ENCODE measurements at regions not wholly inside any gene's neighbourhood (a gene's known extent, or its start where the extent isn't known, plus 50 kb on each side); places are given as distances from the start of the nearest gene placed in this dataset.
"Not testable (repeated sequence)": the region's sequence is repeated elsewhere in the genome, so short reads cannot be mapped to it uniquely, and the experiment has no call there.

GRCh38 chrX:3788494-3789233, 75.2 kb upstream of the PRKX start:
- WGBS, 2 experiments (ENCODE audit: insufficient coverage in 1 of 2, insufficient read length in 1 of 2), result 12 to 48% methylated on average over 2 to 9 of the region's 10 CpGs
- no peaks in the 10 kb centered on the region for H3K27me3 ChIP-seq (ENCODE audit: control insufficient read depth, insufficient read depth, low read length, poor library complexity, severe bottlenecking)
- Mint-ChIP-seq H3K4me1 (peaks cover 15% of the 10 kb centered on the region), H3K9me3 (no peaks in the 10 kb centered on the region), H3K4me3 (peak overlapping the region; percentile 44), H3K27ac (peak overlapping the region; percentile 69), H3K36me3 (ENCODE audit: low read depth) (no peaks in the 10 kb centered on the region), H3K27me3 (ENCODE audit: insufficient read depth) (peaks cover 40% of the 10 kb centered on the region)
- no peaks in the 10 kb centered on the region for H3K9me3 ChIP-seq (ENCODE audit: control insufficient read depth, low read length)
- peak; percentile 76 for DNase-seq
- H3K9ac ChIP-seq (ENCODE audit: extremely low read depth, low read length, poor library complexity, severe bottlenecking), result no peak overlapping the region
- H3K4me1 ChIP-seq (ENCODE audit: control insufficient read depth, insufficient read depth, low read length), result no peaks in the 10 kb centered on the region
- no peak overlapping the region for H3K4me3 ChIP-seq (ENCODE audit: low read length)
- H3K36me3 ChIP-seq (ENCODE audit: control insufficient read depth, insufficient read depth, low read length), result no peaks in the 10 kb centered on the region
- no peak overlapping the region for H3K27ac ChIP-seq (ENCODE audit: low read depth, low read length)
- TF ChIP-seq CTCF (conservative IDR thresholded peaks at IDR 0.05), result peak; percentile 77

GRCh38 chrX:3787856-3788255, 74.4 kb upstream of the PRKX start:
- DNase-seq, result no peak
- no peaks in the 10 kb centered on the region for H3K9me3 ChIP-seq (ENCODE audit: control insufficient read depth, low read length)
- no peak for TF ChIP-seq CTCF (conservative IDR thresholded peaks at IDR 0.05)
- H3K4me3 Mint-ChIP-seq, result peak overlapping the region; percentile 44
- no peaks in the 10 kb centered on the region for H3K27me3 ChIP-seq (ENCODE audit: control insufficient read depth, insufficient read depth, low read length, poor library complexity, severe bottlenecking)
- no peak overlapping the region for H3K9ac ChIP-seq (ENCODE audit: extremely low read depth, low read length, poor library complexity, severe bottlenecking)
- no peak overlapping the region for H3K27ac Mint-ChIP-seq
- WGBS, 2 experiments (ENCODE audit: insufficient coverage in 1 of 2, insufficient read length in 1 of 2), result 73 to 89% methylated on average over 3 to 4 of the region's 4 CpGs
- H3K9me3 Mint-ChIP-seq, result no peaks in the 10 kb centered on the region
- no peak overlapping the region for H3K4me3 ChIP-seq (ENCODE audit: low read length)
- no peaks in the 10 kb centered on the region for H3K36me3 ChIP-seq (ENCODE audit: control insufficient read depth, insufficient read depth, low read length)
- peaks cover 15% of the 10 kb centered on the region for H3K4me1 Mint-ChIP-seq
- H3K36me3 Mint-ChIP-seq (ENCODE audit: low read depth), result no peaks in the 10 kb centered on the region
- no peak overlapping the region for H3K27ac ChIP-seq (ENCODE audit: low read depth, low read length)
- H3K4me1 ChIP-seq (ENCODE audit: control insufficient read depth, insufficient read depth, low read length), result no peaks in the 10 kb centered on the region
- H3K27me3 Mint-ChIP-seq (ENCODE audit: insufficient read depth), result peaks cover 43% of the 10 kb centered on the region

GRCh38 chrX:3785822-3786221, 72.4 kb upstream of the PRKX start:
- not testable (repeated sequence) for H3K27ac Mint-ChIP-seq; DNase-seq; H3K27ac ChIP-seq (ENCODE audit: low read depth, low read length); H3K36me3 ChIP-seq (ENCODE audit: control insufficient read depth, insufficient read depth, low read length); H3K9me3 ChIP-seq (ENCODE audit: control insufficient read depth, low read length); H3K4me3 Mint-ChIP-seq; H3K4me1 ChIP-seq (ENCODE audit: control insufficient read depth, insufficient read depth, low read length); H3K36me3 Mint-ChIP-seq (ENCODE audit: low read depth); H3K9me3 Mint-ChIP-seq; H3K4me3 ChIP-seq (ENCODE audit: low read length); H3K27me3 ChIP-seq (ENCODE audit: control insufficient read depth, insufficient read depth, low read length, poor library complexity, severe bottlenecking); H3K9ac ChIP-seq (ENCODE audit: extremely low read depth, low read length, poor library complexity, severe bottlenecking)
- peaks cover 29% of the 10 kb centered on the region for H3K4me1 Mint-ChIP-seq
- 81 to 100% methylated on average over 1 to 2 of the region's 2 CpGs for WGBS, 2 experiments (ENCODE audit: insufficient coverage in 1 of 2, insufficient read length in 1 of 2)
- peaks cover 40% of the 10 kb centered on the region for H3K27me3 Mint-ChIP-seq (ENCODE audit: insufficient read depth)
